IPS-NIHi7 (cell line): ENCODE measurements at regions not wholly inside any gene's neighbourhood (a gene's known extent, or its start where the extent isn't known, plus 50 kb on each side); places are given as distances from the start of the nearest gene placed in this dataset.
"Not testable (repeated sequence)": the region's sequence is repeated elsewhere in the genome, so short reads cannot be mapped to it uniquely, and the experiment has no call there.

ENCODE experiments used
- DNase-seq: peaks from one replicate; pipeline ENCODE4 v3.0.0; 2012; ENCODE audit warnings: mixed read lengths; ENCODE audit errors: extremely low spot score

DNA sequence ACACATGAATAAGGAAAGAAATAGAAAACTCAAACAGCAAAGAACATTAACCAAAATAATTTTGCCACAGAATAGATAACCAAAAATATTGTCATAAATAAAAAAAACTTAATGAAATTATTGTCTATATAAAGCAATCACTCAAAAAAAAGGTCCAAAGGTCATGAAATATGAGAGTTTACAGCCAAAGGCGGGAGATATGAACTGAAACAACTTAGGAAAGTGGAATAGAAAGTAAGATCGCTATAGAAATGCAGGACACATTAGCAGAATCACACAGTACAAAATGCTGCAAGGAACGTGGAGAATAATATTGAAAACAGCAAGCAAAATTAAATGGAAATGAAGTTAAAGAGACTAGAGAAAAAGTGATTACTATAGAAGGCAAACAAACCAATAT lies 375.0 kb upstream of the ARHGEF26 start:
- no peak for DNase-seq

DNA sequence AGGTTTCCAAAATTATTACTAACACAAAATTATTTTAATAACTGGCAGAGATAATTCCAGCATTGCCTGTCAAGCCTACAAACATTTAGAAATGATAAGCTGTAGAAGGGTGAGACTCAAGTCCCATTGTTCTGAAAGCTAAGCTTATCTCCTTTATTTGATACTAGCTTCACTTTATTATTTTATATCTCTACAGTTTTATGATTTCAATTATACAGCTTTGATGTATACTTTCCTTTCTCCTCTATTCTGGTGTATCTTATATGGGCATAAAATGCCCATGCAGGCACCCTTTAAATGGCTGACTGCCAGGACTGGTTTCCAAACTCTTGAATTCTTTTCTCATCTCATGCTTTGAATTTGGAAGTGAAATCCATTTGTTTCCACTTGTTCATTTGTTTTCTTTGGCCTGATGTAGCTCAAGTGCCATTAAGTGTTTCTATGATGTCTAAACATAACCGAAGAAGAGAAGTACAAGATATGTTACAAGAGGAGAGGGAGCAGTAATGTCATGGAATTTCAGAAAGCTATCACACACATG lies 372.1 kb upstream of the ARHGEF26 start:
- DNase-seq: no peak

DNA sequence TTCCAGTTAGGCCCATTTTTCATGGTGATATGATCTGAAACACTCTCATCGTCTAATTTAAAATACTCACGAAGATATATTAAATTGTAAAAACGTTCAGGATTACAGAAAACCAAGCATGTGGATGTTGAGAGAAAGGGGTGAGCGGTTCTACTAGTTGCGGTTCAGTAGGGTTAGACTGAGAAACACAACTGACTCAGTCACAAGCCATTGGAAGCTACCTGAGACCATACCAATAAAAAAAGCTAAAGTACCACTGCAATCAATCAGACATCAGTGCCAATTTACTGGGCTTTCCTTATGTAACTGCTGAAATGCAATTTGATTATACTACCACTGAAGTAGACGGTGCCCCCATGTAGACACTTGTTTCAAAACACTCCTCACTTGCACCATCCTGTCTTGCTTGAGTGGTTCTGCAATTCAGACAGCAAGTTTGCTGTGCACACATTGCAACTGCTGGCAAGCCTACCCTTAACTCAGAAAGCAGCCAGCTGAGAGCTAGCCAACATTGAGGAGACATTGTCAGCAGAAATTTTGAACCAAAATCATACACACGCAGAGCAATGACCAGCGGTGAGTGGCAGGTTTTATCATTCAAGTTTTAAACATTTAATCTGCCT lies 368.7 kb upstream of the ARHGEF26 start:
- no peak for DNase-seq

DNA sequence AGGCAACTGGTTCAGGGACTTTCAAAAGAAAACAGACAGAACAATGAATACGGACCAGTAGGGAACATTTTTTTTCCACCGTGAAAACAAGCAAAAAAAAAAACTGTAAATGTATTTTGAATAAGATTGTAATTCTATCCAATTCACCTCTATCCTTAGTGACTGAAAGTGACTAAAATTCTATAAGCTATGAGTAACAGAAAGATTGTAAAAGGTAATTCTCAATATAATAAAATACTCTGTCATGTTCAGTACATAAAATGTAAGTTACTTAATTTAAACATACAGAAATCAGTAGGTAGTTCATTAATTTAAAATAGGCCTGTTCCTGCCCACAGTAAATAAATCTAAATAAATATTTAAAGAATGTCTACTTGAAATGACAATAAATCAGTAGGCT lies 368.2 kb upstream of the ARHGEF26 start:
- no peak for DNase-seq

DNA sequence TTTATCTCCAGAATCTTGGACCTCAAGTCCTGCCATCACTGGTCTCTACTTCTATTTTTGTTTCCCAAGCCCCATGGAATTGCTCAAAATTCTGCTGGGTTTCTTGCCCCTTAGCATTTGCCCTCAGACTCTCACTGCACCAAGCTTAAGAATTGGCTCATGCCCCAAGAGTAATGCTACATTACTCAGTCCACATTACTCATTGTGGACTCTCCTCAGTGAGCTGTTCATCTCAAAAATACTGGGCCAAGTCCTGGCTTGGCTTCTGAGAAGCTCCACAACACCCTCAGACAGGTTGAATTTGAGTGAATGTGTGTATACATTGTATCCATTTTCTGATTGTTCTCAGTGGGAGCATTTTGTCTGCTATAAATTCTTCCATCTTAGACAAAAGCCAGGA lies 364.4 kb upstream of the ARHGEF26 start:
- DNase-seq: no peak

DNA sequence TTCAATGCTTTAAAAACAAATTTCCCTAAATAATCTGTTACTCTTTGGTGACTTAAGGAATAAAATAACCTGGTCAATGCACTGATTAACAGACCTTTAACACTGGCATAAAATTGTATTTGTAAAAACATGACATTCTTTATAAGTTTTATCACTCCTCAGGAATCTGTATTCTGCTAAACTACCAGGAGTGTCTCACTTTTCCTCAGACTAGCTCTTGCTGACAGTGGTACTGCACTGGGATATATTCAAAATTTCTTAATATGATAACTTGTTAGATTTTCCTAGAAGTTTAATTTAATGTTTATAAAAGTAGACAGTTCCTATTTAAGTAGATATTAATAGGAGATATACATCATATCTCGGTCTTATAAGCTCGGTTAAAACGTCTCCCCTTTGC lies 363.4 kb upstream of the ARHGEF26 start:
- DNase-seq: no peak

DNA sequence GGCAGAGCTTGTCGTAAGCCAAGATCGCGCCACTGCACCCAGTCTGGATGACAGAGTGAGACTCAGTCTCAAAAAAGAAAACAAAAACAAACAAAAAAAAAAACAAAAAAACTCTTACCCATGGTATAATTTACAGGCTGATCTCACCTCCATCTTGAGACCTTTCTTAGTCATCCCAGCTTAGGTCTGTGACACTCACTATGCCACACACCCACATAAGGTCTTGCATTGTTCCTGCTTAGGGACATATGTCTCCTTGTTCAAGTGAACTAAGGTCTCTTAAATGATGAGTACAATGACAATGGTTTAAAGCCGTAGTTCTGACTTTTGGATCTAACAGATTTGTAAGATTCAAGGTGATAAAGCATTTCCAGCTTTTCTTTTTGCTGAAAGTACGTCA lies 360.2 kb upstream of the ARHGEF26 start:
- DNase-seq: no peak

DNA sequence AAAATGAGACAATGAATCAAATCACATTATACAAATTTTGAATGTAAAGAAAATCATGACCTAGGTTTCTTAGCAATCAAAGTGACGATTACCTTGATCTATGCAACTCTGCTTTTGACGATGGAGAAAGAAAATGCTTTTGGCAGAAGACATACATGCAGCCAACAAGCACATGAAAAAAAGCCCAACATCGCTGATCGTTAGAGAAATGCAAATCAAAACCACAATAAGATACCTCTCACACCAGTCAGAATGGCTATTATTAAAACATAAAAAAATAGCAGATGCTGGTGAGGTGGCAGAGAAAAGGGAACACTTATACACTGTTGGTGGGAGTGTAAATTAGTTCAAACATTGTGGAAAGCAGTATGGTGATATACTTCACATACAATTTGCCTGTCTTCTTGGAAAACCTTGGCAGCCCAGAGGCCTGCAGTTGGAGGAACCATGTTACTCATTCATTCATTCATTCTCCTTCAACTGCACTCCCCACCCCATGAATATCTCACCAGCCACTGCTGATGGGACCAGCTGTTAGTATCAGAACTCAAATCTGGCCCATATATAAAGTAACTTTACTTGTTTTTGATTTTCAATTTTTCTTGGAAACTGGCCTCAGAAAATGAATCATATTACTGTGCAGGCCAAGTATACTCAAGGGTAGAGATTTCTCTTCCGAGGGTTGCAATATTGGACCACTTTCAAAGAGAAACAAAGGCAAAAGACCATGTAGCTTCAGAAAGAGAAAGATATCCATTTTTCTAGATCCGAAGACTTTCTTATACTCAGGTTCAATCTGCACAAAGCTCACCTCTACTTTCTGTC lies 358.6 kb upstream of the ARHGEF26 start:
- DNase-seq: no peak

DNA sequence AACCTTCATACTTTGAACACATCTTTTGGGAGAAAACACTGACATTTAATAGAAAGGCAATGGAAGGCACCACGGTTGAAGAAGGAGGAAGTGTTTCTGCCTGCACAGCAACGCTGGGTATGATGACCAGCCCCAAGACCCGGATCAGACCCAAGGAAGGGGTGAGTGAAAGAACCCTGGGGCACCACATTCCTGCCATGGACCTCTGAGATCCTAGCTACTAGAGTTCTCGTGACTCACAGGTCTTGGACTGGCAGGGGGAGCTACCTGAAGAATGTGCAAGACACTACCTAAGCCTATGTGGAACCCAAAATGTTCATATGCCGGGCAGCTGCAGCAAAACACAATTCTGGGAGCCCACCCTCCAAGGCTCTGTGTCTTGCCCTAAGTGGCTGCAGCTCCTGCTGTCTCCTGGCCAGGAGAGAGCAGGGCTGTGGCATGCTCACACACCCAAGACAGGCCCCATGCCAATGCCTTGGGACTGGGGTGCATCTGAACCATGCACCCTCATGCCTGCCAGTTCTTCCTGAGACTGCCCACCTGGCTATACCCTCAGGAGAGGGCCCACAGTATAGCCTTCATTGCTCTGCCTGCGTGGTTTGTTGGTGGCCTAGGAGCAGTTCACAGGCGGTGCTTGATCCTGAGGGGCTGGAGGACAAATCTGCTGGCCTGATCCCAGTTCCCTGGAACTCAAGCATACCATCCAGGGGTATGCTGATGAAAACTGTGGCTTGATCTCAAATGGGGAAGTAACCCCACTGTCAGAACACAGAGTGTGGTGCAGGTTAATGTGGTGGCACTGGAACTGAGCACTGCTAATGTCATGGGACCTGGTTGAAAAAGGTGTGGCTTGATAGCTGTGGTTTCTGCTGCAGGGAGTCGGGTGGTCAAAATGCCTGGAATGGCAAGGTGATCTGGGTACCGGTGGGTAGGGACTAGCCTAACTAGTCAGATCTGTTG lies 353.3 kb upstream of the ARHGEF26 start:
- DNase-seq: no peak

DNA sequence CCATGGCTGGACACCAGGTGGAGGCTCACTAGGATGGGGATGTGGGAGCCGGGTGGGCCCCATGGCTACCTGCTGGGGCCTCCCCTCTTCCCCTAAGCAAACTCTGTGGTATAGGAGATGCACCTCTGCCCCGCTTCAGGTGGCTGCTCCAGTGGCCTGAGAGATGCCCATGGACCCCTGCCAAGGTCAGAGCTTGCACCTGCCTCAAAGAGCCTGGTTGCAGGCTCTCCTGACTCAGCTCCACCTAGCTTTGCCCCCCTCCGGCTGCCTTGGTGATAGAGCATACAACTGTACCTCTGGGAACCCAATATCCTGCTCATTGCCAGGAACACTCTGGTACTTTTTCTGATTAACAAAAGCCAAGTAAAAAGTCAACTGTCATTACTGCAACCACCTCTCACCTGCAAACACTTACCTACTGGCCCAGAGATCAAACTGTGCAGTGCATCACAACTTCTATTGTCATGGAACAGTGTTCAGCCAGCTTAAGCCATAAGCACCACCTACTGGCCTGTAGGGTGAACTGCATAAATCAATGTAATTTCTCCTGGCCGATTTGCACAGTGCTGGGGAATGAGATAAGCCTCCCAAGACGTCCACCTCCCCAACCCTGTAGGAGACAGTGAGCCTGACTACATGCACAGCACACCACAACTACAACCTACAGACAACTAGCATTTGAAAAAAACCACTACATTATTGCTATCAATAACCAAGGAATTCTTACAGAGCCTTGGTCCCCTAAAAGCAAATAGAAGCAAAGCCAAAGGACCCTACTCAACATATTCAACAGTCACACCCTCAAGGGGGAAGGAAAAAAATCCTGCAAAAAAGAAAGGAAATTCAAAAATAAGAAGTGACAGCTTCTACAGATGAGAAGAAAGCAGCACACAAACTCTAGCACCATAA lies 352.4 kb upstream of the ARHGEF26 start:
- DNase-seq: peak; percentile 72

DNA sequence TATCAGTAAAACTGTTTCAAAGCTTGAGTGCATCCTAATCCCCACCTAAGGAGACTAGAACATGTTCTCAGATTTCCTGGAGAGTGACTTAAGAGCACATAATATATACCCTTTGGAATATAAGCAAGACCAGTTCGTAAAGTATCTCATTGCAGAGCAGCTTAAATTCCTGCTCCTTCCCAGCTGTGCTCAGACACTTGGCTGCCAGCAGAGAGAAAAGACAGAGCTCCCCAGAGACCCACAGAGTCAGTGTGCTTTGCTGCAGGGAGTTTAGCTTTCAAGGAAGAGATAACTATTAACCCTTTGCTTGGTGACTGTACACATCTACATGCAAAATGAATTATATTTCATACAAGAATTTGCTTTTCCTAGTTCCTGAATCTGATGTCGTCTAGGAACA lies 338.1 kb upstream of the ARHGEF26 start:
- DNase-seq: peak; percentile 21

DNA sequence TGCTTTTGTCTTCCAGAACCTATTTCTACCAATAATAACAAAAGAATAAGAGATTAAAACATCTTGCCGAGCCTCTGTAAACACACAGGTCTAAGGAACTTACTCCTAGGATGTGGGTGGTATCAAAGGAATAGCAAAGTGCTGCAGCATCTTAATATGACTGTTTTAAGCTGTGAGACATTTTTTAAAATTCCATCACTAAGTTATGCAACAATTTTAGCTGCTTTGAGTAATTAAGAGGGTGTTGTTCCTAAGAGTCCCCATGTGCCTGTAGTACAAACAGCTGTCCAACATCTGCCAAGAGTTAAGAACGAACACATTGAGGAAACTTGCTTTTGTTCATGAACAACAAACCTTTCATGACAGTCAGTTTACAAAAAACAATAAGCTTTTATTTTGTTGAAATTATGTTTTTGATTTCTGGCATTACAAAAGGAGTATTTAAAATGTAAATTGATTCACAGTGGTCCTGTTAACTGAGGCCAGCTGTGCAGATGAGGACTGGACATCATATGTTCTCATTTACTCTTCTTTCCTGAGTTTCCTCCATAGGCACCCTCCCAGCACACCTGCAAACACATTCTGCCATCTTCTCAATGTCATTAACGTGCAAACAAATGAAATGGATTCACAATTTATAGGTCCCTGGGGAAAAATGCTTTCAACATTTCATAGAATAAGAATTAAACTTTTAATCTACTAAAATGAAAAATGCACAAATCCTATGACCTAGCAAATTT lies 337.3 kb upstream of the ARHGEF26 start:
- DNase-seq: no peak

DNA sequence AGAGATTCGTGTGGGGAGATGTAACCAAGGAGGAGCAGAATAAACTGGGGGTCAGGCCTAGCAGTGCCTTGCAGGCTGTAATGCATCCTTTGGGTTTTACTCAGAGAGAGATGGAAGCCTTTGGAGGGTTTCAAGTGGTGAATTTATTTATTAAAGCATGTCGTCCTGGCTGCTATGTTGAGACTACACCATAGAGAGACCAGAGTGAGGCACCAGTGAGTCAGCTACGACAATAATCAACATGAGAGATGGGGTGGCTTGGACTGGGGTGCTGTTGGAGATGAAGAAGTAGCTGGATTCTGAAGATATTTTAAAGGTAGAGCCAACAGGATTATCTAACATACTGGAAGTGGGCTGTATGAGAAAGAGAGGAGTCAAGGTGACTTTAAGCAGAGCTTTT lies 335.3 kb upstream of the ARHGEF26 start:
- no peak for DNase-seq

DNA sequence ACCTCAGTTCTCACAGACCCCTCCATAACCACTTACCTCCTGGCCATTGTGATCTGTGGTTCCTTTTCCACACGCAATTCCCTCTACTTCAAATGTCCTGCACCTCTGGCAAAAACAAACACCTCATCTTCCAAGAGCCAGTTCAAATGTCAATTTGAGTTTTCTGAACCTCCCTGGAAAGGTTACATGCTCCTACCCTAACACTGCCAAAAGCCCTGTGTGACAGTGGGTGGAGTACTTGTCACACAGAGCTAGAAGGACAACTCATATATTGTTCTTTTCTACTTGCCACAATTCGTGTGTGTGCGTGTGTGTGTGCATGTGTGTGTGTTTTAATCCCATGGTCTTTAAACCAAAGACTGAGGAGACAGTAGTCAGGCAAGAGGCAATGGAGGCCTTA lies 331.8 kb upstream of the ARHGEF26 start:
- DNase-seq: no peak

DNA sequence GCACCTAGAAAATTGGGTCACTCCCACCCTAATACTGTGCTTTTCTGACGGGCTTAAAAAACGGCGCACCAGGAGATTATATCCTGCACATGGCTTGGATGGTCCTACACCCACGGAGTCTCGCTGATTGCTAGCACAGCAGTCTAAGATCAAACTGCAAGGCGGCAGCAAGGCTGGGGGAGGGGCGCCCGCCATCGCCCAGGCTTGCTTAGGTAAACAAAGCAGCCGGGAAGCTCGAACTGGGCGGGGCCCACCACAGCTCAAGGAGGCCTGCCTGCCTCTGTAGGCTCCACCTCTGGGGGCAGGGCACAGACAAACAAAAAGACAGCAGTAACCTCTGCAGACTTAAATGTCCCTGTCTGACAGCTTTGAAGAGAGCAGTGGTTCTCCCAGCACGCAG lies 324.1 kb upstream of the ARHGEF26 start:
- DNase-seq: not testable (repeated sequence)

DNA sequence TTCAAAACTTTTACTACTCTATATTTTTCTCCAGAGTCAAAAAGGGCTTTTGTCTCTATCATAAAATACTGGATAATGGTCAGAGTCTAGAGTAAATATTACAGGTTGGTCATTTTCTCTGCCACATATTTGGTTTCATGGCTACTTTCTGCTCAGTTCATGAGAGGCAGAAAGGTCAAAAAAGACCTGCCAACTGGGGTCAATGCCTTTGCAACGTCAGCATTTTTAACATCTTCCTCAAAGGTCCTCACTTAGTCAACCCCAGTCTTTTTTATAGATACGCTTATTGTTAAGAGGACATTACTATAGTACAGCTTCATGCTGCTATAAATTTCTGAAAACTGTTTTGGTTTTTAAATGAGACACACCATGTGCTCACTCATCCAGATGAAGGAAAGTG lies 312.1 kb upstream of the ARHGEF26 start:
- DNase-seq: no peak

DNA sequence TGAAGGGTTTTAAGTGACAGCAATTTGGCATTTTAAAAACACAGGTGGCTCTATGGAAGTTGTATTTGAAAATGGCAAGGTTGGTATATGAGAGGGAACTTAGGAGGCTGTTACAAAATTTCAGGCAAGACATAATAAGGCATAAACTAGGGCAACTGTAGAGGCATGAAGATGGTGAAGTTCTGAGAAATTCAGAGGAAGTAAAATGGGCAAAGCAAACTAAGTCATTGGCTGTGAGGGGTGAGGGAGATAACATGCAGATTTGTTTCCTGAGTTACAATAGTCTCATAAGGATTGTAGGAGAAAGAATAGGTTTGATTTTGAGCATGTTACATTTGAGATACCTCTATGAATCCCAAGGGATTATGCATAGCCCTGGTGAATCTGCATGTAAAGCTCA lies 302.9 kb upstream of the ARHGEF26 start:
- DNase-seq: no peak

DNA sequence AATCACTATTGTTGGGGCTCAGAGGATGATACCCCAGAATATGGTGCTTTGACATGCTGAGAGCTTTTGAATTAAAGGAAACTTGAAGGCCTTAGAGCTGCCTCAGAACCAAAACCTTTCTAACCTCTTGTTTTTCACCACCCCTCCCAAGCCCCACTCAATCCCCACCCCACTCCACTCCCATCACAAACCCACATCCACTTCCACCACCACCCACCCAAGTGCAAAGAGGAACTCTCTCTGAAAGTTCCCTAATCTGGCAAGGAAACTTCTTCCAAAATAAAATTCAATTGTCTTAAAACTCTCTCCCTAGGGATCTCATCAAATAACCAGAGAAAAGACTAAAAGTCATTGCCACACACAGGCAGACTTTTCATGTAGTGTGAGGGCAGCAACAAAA lies 301.2 kb upstream of the ARHGEF26 start:
- DNase-seq: no peak

DNA sequence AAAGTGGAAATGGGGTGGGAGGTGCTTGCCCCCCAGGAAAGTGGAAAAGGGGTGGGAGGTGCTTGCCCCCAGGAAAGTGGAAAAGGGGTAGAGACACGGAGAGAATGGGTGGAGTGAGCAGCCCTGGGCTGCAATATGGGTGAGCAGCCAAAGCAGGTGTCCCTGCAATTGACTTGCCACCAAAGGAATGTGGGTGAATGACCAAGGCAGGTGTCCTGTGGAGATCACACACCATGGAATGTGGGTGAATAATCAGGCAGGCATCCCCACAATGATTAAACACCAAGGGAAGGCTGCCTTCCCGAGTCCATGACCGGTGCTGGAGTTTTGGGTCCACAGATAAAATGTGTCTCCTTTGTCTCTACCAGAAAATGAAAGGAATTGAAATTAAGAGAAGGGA lies 292.8 kb upstream of the ARHGEF26 start:
- not testable (repeated sequence) for DNase-seq

DNA sequence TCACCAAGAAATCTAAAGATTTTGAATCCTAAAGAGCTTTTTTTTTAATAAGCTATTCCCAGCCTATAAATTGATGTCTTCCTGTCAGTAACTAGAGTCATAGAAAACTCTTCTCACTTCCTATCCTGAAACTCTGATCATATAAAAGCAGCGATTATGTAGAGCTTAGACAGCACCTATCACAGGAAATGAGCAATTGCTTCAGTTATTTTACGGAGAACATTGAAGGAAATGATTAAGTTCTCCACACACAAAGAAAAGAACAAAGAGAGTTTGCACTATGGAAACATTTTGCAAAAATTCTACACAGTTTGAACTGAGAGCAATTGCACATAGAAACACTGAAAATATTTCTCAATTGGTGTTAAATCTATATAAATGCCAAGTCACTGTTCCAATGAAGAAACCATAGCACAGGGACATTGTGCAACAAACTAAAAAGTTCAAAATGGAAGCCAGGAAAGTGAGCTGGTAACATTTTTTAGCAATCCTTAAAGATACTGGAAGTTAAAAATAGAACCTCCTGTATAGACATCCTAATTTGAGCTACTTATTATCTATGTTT lies 291.5 kb upstream of the ARHGEF26 start:
- no peak for DNase-seq
